WTC11 (cell line): ENCODE measurements at regions not wholly inside any gene's neighbourhood (a gene's known extent, or its start where the extent isn't known, plus 50 kb on each side); places are given as distances from the start of the nearest gene placed in this dataset.
"Not testable (repeated sequence)": the region's sequence is repeated elsewhere in the genome, so short reads cannot be mapped to it uniquely, and the experiment has no call there.

Source experiments
- CTCF ChIP-seq: fragments of 200-600 bp; IDR thresholded peaks from 2 replicates; pipeline ENCODE4 v1.8.0; 2022; ENCODE audit warnings: antibody characterized with exemption
- E2F4 ChIP-seq: sonication (generic); formaldehyde crosslinking; IDR thresholded peaks from 2 replicates; pipeline ENCODE4 v1.8.1; 2022; ENCODE audit warnings: low read depth, mild to moderate bottlenecking, moderate library complexity, missing genetic modification reagents, borderline replicate concordance
- ELF4 ChIP-seq: sonication (generic); formaldehyde crosslinking; IDR thresholded peaks from 2 replicates; pipeline ENCODE4 v1.8.1; 2022; ENCODE audit warnings: low read depth, mild to moderate bottlenecking, moderate library complexity, missing genetic modification reagents
- MYBL2 ChIP-seq: sonication (generic); formaldehyde crosslinking; IDR thresholded peaks from 2 replicates; pipeline ENCODE4 v1.8.1; 2023; ENCODE audit warnings: mild to moderate bottlenecking, moderate library complexity, missing genetic modification reagents
- NFYB ChIP-seq: sonication (generic); formaldehyde crosslinking; conservative IDR thresholded peaks from 2 replicates; pipeline ENCODE4 v1.8.0; 2022; ENCODE audit warnings: low read depth, missing genetic modification reagents
- ZNF121 ChIP-seq: sonication (generic); formaldehyde crosslinking; IDR thresholded peaks from 2 replicates; pipeline ENCODE4 v1.8.0; 2023; ENCODE audit warnings: missing genetic modification reagents
- ZNF671 ChIP-seq: fragments of 250-450 bp; sonication (Bioruptor Pico); IDR thresholded peaks from 2 replicates; pipeline ENCODE4 v1.8.0; 2021; ENCODE audit warnings: mild to moderate bottlenecking
- TF ChIP-seq, protein P1 (sequence below): sonication (generic); formaldehyde crosslinking; IDR thresholded peaks from 2 replicates; pipeline ENCODE4 v1.8.1; 2023; ENCODE audit warnings: mild to moderate bottlenecking, missing genetic modification reagents, moderate library complexity
- TF ChIP-seq, protein P2 (sequence below): sonication (generic); formaldehyde crosslinking; IDR thresholded peaks from 2 replicates; pipeline ENCODE4 v1.8.1; 2023; ENCODE audit warnings: mild to moderate bottlenecking, moderate library complexity, missing genetic modification reagents
- TF ChIP-seq, protein P3 (sequence below): sonication (generic); formaldehyde crosslinking; IDR thresholded peaks from 2 replicates; pipeline ENCODE4 v1.8.0; 2022; ENCODE audit warnings: mild to moderate bottlenecking, missing genetic modification reagents
- TF ChIP-seq, protein P4 (sequence below): sonication (generic); formaldehyde crosslinking; conservative IDR thresholded peaks from 2 replicates; pipeline ENCODE4 v1.8.1; 2023; ENCODE audit warnings: mild to moderate bottlenecking, low read depth, missing genetic modification reagents, moderate library complexity

DNA sequence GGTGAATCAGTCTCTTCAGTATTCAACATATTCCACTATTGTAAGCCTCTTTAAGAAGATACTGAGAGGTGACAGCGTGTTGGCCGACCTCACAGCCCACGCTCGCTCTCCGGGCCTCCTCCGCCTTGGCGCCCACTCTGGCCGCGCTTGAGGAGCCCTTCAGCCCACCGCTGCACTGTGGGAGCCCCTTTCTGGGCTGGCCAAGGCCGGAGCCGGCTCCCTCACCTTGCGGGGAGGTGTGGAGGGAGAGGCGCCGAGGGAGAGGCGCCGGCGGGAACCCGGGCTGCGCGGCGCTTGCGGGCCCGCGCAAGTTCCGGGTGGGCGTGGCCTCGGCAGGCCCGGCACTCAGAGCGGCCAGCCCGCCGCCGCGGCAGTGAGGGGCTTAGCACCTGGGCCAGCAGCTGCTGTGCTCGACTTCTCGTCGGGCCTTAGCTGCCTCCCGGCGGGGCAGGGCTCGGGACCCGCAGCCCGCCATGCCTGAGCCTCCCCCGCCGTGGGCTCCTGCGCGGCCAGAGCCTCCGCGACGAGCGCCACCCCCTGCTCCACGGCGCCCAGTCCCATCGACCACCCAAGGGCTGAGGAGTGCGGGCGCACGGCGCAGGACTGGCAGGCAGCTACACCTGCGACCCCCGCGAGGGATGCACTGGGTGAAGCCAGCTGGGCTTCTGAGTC is 306.4 kb downstream of the SEMA3D start:
- not testable (repeated sequence) for TF ChIP-seq CTCF; ELF4 (CRISPR knock-in tag); MYBL2 (CRISPR knock-in tag); ZNF671 (CRISPR knock-in tag); ZNF121 (CRISPR knock-in tag); E2F4 (CRISPR knock-in tag); NFYB (CRISPR knock-in tag)
- TF ChIP-seq, protein P1, sequence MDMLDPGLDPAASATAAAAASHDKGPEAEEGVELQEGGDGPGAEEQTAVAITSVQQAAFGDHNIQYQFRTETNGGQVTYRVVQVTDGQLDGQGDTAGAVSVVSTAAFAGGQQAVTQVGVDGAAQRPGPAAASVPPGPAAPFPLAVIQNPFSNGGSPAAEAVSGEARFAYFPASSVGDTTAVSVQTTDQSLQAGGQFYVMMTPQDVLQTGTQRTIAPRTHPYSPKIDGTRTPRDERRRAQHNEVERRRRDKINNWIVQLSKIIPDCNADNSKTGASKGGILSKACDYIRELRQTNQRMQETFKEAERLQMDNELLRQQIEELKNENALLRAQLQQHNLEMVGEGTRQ (CRISPR knock-in tag) = not testable (repeated sequence)
- TF ChIP-seq, protein P2, sequence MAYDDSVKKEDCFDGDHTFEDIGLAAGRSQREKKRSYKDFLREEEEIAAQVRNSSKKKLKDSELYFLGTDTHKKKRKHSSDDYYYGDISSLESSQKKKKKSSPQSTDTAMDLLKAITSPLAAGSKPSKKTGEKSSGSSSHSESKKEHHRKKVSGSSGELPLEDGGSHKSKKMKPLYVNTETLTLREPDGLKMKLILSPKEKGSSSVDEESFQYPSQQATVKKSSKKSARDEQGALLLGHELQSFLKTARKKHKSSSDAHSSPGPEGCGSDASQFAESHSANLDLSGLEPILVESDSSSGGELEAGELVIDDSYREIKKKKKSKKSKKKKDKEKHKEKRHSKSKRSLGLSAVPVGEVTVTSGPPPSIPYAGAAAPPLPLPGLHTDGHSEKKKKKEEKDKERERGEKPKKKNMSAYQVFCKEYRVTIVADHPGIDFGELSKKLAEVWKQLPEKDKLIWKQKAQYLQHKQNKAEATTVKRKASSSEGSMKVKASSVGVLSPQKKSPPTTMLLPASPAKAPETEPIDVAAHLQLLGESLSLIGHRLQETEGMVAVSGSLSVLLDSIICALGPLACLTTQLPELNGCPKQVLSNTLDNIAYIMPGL (CRISPR knock-in tag) = not testable (repeated sequence)
- TF ChIP-seq, protein P3, sequence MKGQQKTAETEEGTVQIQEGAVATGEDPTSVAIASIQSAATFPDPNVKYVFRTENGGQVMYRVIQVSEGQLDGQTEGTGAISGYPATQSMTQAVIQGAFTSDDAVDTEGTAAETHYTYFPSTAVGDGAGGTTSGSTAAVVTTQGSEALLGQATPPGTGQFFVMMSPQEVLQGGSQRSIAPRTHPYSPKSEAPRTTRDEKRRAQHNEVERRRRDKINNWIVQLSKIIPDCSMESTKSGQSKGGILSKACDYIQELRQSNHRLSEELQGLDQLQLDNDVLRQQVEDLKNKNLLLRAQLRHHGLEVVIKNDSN (CRISPR knock-in tag) = not testable (repeated sequence)
- TF ChIP-seq, protein P4, sequence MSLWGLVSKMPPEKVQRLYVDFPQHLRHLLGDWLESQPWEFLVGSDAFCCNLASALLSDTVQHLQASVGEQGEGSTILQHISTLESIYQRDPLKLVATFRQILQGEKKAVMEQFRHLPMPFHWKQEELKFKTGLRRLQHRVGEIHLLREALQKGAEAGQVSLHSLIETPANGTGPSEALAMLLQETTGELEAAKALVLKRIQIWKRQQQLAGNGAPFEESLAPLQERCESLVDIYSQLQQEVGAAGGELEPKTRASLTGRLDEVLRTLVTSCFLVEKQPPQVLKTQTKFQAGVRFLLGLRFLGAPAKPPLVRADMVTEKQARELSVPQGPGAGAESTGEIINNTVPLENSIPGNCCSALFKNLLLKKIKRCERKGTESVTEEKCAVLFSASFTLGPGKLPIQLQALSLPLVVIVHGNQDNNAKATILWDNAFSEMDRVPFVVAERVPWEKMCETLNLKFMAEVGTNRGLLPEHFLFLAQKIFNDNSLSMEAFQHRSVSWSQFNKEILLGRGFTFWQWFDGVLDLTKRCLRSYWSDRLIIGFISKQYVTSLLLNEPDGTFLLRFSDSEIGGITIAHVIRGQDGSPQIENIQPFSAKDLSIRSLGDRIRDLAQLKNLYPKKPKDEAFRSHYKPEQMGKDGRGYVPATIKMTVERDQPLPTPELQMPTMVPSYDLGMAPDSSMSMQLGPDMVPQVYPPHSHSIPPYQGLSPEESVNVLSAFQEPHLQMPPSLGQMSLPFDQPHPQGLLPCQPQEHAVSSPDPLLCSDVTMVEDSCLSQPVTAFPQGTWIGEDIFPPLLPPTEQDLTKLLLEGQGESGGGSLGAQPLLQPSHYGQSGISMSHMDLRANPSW = not testable (repeated sequence)
